ENCODE measurements at regions not wholly inside any gene's neighbourhood (a gene's known extent, or its start where the extent isn't known, plus 50 kb on each side); places are given as distances from the start of the nearest gene placed in this dataset.
A peak's percentile ranks its signal among the peaks of the same experiment; 100 is the strongest.

DNA sequence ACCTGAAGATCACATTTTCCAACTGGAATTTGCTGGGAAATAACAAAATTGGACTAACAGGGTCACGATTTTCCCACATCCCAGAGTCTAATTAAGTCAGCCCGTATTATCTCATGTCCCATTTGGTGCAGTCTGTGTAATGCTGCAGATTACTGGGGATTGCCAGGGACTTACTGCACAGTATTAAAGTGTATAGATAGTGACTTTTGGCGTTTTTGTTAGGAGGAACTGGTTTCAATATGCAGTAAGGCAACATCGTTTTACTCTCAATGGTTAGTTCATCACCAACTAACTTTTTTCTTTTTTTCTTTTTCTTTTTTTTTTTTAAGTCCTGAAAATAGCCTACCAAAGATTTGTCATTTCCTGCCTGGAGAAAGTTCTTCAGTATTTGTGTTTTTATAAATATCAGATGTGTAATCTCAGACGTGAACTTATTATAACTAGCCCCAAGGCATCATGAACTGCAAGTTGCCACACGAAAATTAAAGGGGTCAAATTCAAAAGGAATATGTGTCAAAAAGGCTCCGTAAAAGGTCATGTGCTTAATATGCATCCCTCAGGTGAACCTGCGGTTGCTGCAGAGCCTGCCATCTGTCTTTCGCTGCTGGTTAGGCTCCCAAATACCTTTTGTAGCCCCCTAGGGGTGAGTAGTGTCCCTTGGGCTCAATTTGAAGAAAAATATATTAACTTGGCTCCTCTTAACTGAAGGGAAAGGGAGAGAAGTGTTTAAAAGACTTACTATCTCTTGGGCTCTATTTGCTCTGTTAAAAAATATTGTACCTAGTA, 176.7 kb upstream of the ADAMTSL1 start:
- Histone ChIP-seq H3K9me1 (ENCODE audit: insufficient read depth, low read length) (no peaks in the 10 kb centered on the region), H3K4me3 (ENCODE audit: insufficient read depth, low read depth, low read length) (no peak overlapping the region), H3K9me3 (ENCODE audit: control insufficient read depth, insufficient read depth, low read length) (no peaks in the 10 kb centered on the region), H3K9ac (ENCODE audit: low read depth, low read length) (no peak overlapping the region), H4K91ac (ENCODE audit: insufficient read depth, low read depth, low read length) (no peak overlapping the region), H3K4me1 (ENCODE audit: control insufficient read depth, insufficient read depth, low read length) (peaks cover 3% of the 10 kb centered on the region), H4K8ac (ENCODE audit: low read depth in 2 of 2, low read length in 2 of 2) (peak overlapping the region; percentile 50 to 78; a peak in 2 of 4 replicates), H3K4ac (ENCODE audit: low read depth, low read length) (peak overlapping the region; percentile 37; the same call in 1 of the 2 replicates), H2BK20ac (ENCODE audit: low read depth, low read length) (peak overlapping the region; percentile 56; the same call in 1 of the 2 replicates), H4K5ac (ENCODE audit: low read depth, low read length) (no peak overlapping the region), H2BK120ac (ENCODE audit: low read depth, low read length) (peak overlapping the region; percentile 64; the same call in 1 of the 2 replicates), H3K14ac (replicated peaks; ENCODE audit: low read depth, low read length) (peak overlapping the region; percentile 40; the same call in 1 of the 2 replicates), H3K23ac (ENCODE audit: low read depth, low read length) (no peak overlapping the region), H3K56ac (ENCODE audit: extremely low read depth, insufficient read depth, low read length) (no peak overlapping the region), H3K27me3 (ENCODE audit: control insufficient read depth, insufficient read depth, low read length) (no peaks in the 10 kb centered on the region), H2AK5ac (ENCODE audit: low read depth, low read length) (no peak overlapping the region), H2AFZ (replicated peaks; ENCODE audit: low read length, poor library complexity) (peak overlapping the region; percentile 25), H2BK5ac (ENCODE audit: low read depth, low read length, poor library complexity, severe bottlenecking) (no peak overlapping the region), H3K27ac (ENCODE audit: insufficient read depth, low read length) (no peak overlapping the region), H2AK9ac (replicated peaks; ENCODE audit: low read depth, low read length, poor library complexity) (no peak overlapping the region), H3K79me1 (ENCODE audit: low read depth in 1 of 2, low read length in 2 of 2) (no peaks in the 10 kb centered on the region), H3K36me3 (ENCODE audit: control insufficient read depth, insufficient read depth, low read length) (no peaks in the 10 kb centered on the region), H2BK15ac (ENCODE audit: low read depth, low read length) (peak overlapping the region; percentile 74; the same call in 1 of the 3 replicates), H3K4me2 (ENCODE audit: low read depth, low read length) (peak overlapping the region; percentile 77; the same call in 1 of the 2 replicates), H3K18ac (ENCODE audit: low read depth, low read length) (no peak overlapping the region), H4K20me1 (ENCODE audit: insufficient read depth, low read length) (no peaks in the 10 kb centered on the region)
- ChIA-PET CTCF (no interaction called here), POLR2A (ENCODE audit: unreplicated experiment) (no interaction called here)
- intact Hi-C loops (cut with micrococcal nuclease) (no loop called here), in situ Hi-C loops (cut with MboI; ENCODE audit: low sequenced_read_pairs) (no loop called here), dilution Hi-C loops (cut with HindIII; ENCODE audit: low sequenced_read_pairs, unreplicated experiment) (no loop called here)
- peak; percentile 53 for DNase-seq
- no CpG with 5 or more reads among the region's 9 CpGs for WGBS, 2 experiments (ENCODE audit: extremely low coverage in 2 of 2, insufficient read length in 1 of 2)
- no peak for ATAC-seq (ENCODE audit: low read depth)
- TF ChIP-seq, protein P1, sequence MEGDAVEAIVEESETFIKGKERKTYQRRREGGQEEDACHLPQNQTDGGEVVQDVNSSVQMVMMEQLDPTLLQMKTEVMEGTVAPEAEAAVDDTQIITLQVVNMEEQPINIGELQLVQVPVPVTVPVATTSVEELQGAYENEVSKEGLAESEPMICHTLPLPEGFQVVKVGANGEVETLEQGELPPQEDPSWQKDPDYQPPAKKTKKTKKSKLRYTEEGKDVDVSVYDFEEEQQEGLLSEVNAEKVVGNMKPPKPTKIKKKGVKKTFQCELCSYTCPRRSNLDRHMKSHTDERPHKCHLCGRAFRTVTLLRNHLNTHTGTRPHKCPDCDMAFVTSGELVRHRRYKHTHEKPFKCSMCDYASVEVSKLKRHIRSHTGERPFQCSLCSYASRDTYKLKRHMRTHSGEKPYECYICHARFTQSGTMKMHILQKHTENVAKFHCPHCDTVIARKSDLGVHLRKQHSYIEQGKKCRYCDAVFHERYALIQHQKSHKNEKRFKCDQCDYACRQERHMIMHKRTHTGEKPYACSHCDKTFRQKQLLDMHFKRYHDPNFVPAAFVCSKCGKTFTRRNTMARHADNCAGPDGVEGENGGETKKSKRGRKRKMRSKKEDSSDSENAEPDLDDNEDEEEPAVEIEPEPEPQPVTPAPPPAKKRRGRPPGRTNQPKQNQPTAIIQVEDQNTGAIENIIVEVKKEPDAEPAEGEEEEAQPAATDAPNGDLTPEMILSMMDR (conservative IDR thresholded peaks at IDR 0.05; ENCODE audit: low read depth, low read length): peak; percentile 25; the same call in 1 of the 2 replicates
- TF ChIP-seq FOS (IDR thresholded peaks at IDR 0.05; ENCODE audit: low read depth, low read length): no peak
- BruUV-seq (replicated peaks): no TSS peak
